Thyroid gland (tissue), 4 donors: ENCODE measurements at regions not wholly inside any gene's neighbourhood (a gene's known extent, or its start where the extent isn't known, plus 50 kb on each side); places are given as distances from the start of the nearest gene placed in this dataset.
"Not testable (repeated sequence)": the region's sequence is repeated elsewhere in the genome, so short reads cannot be mapped to it uniquely, and the experiment has no call there.

Source experiments
- POLR2A ChIP-seq, 2 donors: fragments of 450-650 bp; IDR thresholded peaks; one replicate each; pipeline ENCODE4 v1.6.1; 2017; ENCODE audit warnings: antibody characterized with exemption in 2 of 2, mild to moderate bottlenecking in 2 of 2, moderate library complexity in 1 of 2
- TF ChIP-seq, protein P1 (sequence below), 6 experiments: fragments of 200-600 bp in 3 of 6; fragments of 450-650 bp in 3 of 6; sonication (generic) in 3 of 6; IDR thresholded peaks; one replicate each; pipeline ENCODE4 v1.5.1; 2016 to 2019; ENCODE audit warnings: antibody characterized with exemption in 6 of 6, mild to moderate bottlenecking in 2 of 6, inconsistent platforms in 1 of 6, moderate library complexity in 1 of 6

GRCh38 chr9:118677936-118678653 is 691.1 kb downstream of the BRINP1 start:
- TF ChIP-seq, protein P1, sequence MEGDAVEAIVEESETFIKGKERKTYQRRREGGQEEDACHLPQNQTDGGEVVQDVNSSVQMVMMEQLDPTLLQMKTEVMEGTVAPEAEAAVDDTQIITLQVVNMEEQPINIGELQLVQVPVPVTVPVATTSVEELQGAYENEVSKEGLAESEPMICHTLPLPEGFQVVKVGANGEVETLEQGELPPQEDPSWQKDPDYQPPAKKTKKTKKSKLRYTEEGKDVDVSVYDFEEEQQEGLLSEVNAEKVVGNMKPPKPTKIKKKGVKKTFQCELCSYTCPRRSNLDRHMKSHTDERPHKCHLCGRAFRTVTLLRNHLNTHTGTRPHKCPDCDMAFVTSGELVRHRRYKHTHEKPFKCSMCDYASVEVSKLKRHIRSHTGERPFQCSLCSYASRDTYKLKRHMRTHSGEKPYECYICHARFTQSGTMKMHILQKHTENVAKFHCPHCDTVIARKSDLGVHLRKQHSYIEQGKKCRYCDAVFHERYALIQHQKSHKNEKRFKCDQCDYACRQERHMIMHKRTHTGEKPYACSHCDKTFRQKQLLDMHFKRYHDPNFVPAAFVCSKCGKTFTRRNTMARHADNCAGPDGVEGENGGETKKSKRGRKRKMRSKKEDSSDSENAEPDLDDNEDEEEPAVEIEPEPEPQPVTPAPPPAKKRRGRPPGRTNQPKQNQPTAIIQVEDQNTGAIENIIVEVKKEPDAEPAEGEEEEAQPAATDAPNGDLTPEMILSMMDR (IDR thresholded peaks at IDR 0.05): not testable (repeated sequence)
- not testable (repeated sequence) for TF ChIP-seq POLR2A (IDR thresholded peaks at IDR 0.05)
